Stimulated activated CD8-positive, alpha-beta memory T cell treated with anti-CD3 and anti-CD28 coated beads, Interleukin-4, amount 100 ng/mL, for 24 hours (primary cell): ENCODE measurements at regions not wholly inside any gene's neighbourhood (a gene's known extent, or its start where the extent isn't known, plus 50 kb on each side); places are given as distances from the start of the nearest gene placed in this dataset.
"Not testable (repeated sequence)": the region's sequence is repeated elsewhere in the genome, so short reads cannot be mapped to it uniquely, and the experiment has no call there.

Source experiments
- DNase-seq: peaks from one replicate; pipeline ENCODE4 v3.0.0-alpha.2; 2020; ENCODE audit warnings: low read depth

DNA sequence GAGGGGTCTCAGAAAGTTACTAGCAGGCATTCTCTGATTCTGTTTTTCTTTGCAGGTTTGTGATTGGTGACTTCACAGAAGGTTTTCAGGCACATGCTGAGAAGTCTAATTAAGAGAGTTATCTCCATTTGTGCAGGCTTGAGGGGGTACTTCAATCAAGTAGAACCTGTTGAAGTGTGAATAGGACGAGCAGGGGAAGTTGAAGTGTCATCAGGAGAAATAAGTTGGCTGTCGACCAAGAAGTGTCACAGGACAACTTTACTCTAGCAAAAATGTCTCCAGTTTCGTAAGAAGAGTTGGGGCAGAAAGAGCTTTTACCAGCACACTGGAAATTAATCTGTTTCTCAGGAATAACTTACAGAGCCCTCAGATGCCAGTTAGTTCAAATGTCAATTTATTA is 576.5 kb upstream of the SLITRK5 start:
- no peak for DNase-seq

- DNase-seq = no peak
Observed at GRCh38 chr13:87100431-87100830, 570.7 kb upstream of the SLITRK5 start.

- no peak for DNase-seq
Observed at GRCh38 chr13:87107651-87108050, 563.5 kb upstream of the SLITRK5 start.

DNA sequence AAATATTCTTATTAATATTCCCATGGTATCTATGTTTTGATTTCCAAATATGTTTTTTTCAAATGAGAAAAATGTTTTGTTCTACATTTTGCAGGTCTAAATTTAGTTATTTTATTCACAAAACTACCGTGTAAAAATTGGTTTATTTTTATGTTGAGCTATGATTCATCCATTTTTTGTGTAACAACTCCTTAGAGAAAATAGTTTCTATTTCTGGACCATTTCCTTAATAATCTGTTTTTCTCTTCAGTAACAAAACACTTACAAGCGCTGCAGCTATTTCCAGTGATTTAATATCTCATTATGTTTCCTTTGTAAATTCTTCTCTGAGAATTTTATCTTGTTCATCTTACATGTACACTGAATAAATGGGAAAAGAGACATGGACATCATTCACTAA is 550.7 kb upstream of the SLITRK5 start:
- no peak for DNase-seq

DNA sequence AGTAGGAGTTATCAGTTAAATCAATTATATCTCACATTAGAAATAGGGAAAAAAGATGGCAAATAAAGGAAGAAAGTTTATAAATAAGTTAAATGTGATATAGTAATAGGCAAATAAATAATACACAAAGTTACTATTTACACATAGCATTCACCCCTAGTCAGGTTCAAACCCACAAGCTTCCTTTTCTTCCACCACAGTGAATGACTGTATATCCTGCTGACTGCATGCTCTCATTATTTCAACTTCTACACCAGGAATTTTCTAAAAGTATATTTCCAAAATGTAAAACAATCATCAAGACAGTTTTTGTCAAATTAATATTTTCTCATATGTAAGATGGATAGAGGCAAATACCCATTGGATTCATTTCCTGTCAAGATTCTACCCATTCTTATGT is 548.6 kb upstream of the SLITRK5 start:
- no peak for DNase-seq

GRCh38 chr13:87123987-87124784 is 547.0 kb upstream of the SLITRK5 start:
- DNase-seq = no peak

GRCh38 chr13:87124785-87125074 is 546.4 kb upstream of the SLITRK5 start:
- no peak for DNase-seq

DNA sequence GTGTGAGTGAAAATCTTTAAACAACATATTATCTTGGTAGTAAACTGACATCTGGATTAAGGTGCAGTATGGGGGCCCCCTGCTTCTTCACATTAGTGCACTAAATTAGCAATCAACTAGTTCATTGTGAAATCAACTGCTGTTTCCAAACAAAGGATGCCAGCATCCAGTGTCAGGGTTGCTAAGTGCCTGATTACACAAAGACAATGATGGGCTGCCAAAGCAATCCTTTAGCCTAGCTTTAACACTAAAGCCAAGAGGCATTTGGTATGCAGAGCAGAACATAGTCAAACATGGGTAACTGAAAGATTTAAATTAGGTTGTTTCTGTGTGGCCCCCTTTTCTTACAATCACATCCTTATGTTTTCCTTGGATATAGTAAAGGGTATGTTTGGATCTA is 543.1 kb upstream of the SLITRK5 start:
- DNase-seq = no peak

DNA sequence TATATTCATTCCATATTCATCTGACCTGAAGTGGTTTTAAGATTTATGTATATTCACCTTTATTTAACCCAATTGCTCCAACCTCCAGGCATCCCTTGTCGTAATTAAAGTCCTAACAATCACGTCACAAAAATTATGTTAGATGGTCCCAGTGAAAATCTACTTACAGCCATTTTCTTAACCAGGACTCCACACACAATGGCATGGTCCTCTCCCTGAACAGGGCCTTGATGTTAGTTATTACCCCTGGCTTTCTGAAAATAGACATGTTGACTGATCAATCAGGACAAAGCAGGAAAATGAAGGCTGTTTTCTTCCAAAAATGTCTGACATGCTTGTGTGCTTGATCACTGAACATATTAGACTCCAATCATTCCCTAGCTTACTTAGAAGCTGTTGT is 542.7 kb upstream of the SLITRK5 start:
- DNase-seq = no peak

DNA sequence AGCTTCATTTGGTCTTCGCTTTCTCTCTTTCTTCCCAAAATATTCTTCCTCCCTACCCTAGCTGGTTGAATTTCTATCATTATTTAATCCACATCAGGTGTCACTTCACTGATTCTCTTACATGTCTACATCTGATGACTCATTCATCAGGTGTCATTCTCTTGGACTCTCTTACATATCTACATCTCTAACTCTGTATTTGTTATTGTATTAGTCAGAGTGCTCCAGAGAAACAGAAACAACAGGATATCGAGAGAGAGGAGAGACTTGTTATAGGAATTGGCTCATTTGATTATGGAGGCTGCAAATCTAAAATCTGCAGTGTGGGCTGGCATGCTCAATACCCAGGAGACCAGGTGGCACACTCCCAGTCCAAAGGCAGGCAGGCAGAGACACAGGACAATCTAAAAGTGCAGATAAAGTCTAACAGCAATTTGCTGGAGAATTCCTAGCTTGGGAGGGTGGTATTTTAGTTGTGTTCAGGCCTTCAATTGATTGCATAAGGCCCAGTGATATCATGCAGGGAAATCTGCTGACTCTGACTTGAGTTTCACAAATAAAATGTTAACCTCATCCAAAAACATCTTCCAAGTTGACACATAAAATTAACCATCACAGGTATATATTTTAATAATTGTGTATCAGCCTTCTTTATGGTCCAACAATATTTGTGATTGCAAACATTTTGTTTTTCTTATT is 541.4 kb upstream of the SLITRK5 start:
- no peak for DNase-seq

GRCh38 chr13:87130423-87130822 is 540.7 kb upstream of the SLITRK5 start:
- no peak for DNase-seq

- DNase-seq = no peak
Observed at GRCh38 chr13:87131611-87132010, 539.6 kb upstream of the SLITRK5 start.

DNA sequence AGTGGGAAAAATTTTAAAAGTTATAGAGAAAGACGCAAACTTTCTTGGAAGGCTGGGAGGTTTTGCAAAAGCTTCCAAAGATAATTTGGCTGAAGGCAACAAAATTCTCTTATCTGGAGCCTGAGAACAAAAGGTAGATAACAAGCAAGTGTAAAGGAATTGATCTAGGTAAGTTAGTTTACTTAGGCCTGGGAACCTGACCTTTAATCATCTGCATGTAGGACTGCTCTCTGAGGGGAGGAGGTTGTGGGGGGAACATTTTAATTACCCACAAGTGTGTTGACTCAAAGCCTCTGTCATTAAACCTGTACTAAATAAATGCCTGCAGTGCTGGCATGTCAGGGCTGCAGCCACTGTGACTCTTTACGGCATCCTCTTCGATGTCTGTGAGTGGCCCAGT is 532.3 kb upstream of the SLITRK5 start:
- DNase-seq = no peak

DNA sequence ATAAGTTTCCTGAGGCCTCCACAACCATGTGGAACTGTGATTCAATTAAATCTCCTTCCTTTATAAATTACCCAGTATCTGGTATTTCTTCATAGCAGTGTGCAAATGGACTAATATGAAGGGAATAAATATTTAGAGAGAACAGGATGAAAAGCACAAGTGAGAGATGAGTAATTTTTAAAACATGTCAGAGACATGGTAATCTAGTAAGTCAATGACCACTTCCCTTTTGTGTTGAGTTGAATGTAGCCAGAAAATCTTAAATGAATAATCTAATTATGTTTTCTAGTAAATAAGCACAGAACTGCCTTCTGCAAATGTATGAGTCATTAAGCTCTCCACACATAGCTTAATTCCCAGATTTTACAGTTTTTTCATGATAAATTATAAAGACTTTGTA is 524.1 kb upstream of the SLITRK5 start:
- DNase-seq = no peak

GRCh38 chr13:87153371-87153770 is 517.8 kb upstream of the SLITRK5 start:
- DNase-seq = no peak

DNA sequence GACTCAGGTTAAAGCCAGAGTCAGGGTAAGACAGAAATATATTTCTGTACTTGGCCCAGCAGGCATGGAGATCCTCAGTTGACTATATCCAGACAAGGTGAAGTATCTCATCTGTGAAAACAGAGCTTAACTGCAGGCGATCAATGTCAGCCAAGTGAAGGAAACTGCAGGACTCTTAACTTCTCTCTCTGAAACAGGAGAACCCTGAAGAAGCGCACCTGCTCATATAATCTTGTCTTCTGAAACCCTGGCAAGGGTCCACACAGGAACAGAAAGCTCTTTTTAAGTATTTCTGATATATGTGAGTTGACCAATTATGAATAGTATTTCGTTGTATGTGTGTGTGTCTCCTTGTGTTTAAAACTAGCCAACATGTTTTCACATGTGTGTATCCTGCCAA is 504.8 kb upstream of the SLITRK5 start:
- DNase-seq = no peak

DNA sequence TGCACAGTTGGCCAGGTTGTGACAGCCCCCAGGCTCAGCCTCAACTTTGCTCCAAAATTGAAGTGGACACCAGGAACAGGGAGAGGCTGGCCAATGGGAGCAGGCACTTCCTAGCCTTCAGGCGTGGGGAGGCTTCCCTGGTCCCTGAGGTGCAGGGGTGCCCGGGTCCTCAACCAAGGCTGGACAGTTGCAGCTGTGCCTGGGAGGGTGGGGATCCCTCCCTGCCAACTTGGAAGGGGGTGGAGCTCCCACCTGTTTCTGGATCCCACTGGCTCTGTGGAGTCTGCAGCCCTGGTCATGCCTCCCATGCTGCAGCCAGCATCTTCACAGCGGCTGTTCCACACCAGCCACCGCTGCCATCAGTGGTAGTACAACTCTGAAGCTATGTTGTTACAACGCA is 502.8 kb upstream of the SLITRK5 start:
- DNase-seq = no peak

DNA sequence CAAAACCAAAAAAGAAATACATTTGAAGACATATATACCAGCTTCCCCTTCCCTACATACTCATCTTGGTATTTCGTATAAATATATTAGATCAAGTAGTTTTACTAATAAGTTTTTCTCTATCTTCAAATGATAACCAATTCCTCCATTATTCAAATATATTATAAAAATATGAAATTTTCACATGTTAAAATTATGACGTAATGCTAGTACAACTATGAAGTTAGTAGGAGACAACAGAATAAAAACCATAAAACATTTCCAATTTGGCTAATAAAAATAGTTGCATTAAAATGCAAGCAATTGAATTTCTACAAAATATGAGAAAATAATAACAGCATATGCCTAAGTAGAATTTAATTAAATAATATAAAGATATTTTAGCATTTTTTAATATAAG is 501.8 kb upstream of the SLITRK5 start:
- DNase-seq = no peak

DNA sequence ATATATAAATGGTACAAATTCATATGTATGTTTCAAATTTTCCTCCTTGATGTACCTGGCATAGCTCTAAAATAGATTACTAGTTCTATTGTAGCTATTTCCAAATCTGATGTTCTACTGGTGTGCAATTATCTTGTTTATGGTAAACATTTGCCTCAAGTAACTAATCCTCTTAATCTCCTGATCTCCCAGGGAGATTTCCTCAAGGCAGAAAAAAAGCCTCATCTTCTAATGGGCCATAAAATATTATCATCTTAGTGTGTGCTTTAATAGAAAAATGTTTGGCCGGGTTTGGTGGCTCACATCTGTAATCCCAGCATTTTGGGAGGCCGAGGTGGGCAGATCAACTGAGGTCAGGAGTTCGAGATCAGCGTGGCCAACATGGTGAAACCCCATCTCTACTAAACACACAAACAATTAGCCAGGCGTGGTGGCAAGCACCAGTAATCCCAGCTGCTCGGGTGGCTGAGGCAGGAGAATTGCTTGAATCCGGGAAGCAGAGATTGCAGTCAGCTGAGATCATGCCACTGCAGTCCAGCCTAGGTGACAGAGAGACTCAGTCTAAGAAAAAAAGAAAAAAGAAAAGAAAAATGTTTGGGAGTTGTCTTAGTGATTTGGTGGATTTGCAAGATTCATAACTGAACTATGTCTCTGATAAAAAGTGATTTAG is 498.9 kb upstream of the SLITRK5 start:
- DNase-seq = no peak

DNA sequence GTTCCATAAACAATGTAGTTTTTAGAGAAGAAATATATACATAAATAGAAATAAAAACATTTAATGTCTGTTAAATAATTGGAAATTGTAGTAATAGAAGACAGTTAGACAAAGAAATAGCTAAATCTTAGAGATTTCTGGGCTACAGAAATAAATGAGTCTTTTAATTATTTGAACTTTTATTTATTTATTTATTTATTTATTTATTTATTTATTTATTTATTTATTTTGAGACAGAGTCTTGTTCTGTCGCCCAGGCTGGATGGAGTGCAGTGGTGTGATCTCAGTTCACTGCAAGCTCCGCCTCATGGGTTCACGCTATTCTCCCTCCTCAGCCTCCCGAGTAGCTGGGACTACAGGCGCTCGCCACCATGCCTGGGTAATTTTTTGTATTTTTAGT is 486.0 kb upstream of the SLITRK5 start:
- DNase-seq = not testable (repeated sequence)

- DNase-seq = not testable (repeated sequence)
Observed at GRCh38 chr13:87186647-87187046, 484.5 kb upstream of the SLITRK5 start.

DNA sequence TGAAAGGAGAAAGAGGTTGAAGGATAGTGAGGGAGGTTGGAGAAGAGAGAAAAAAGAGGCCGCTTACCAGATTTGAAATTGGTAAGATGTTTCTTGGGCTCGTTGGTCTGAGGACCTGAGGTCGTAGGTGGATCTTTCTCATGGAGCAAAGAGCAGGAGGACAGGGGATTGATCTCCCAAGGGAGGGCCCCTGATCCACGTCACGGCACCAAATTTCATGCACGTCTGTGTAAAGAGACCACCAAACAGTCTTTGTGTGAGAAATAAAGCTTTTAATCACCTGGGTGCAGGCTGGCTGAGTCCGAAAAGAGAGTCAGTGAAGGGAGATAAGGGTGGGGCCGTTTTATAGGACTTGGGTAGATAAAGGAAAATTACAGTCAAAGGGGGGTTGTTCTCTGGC is 479.7 kb upstream of the SLITRK5 start:
- not testable (repeated sequence) for DNase-seq

DNA sequence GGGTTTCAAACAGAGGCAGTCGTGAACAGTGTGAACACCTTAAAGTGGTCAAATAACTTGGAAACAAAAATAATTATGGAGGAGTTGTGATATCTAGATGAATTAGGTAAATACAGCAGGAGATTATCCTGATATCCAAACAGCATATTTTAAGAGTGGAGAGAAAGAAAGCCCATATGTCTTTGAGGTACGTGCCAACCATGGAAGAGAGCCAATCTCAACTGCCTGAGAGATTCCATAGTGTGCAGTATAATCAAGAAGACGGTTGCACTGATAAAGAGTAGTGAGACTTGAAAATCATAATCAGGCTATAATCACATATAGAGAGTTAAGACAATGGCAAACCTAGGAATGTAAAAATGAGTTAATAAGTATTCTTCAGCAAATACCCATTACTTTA is 472.8 kb upstream of the SLITRK5 start:
- no peak for DNase-seq
